WTC11 (cell line): ENCODE measurements at regions not wholly inside any gene's neighbourhood (a gene's known extent, or its start where the extent isn't known, plus 50 kb on each side); places are given as distances from the start of the nearest gene placed in this dataset.

Experiments
- ATAC-seq: fragments of 200-7000 bp; cut with Tn5 transposase; 2 replicates; pipeline ENCODE4 v1.10.0; 2021; ENCODE audit warnings: mild to moderate bottlenecking, moderate library complexity
- CTCF ChIA-PET: fragments of 300-600 bp; sonication (Branson Sonifier 250); formaldehyde crosslinking; loops from one replicate; lab custom pipeline; 2021; ENCODE audit warnings: antibody characterized with exemption; lab: Charles Lee
- POLR2A ChIA-PET: fragments of 350-600 bp; sonication (Branson Sonifier 250); formaldehyde crosslinking; loops from one replicate; lab custom pipeline; 2021; ENCODE audit warnings: antibody characterized with exemption; lab: Charles Lee
- DNase-seq: peaks from one replicate; pipeline ENCODE4 v3.0.0; 2021; ENCODE audit warnings: low spot score
- H3K27ac Mint-ChIP-seq: 2 replicates; pipeline ENCODE4 v1.8.0; 2021; ENCODE audit warnings: mixed read lengths
- H3K27me3 Mint-ChIP-seq: 2 replicates; pipeline ENCODE4 v1.8.0; 2021; ENCODE audit warnings: low read depth, mild to moderate bottlenecking, moderate library complexity, mixed read lengths
- H3K36me3 Mint-ChIP-seq: 2 replicates; pipeline ENCODE4 v1.8.0; 2021; ENCODE audit warnings: mixed read lengths
- H3K4me1 Mint-ChIP-seq: 2 replicates; pipeline ENCODE4 v1.8.0; 2022; ENCODE audit warnings: mixed read lengths
- H3K4me3 Mint-ChIP-seq: 2 replicates; pipeline ENCODE4 v1.8.0; 2021; ENCODE audit warnings: mild to moderate bottlenecking, moderate library complexity, mixed read lengths
- H3K9me3 Mint-ChIP-seq: 2 replicates; pipeline ENCODE4 v1.8.0; 2021; ENCODE audit warnings: mixed read lengths
- CREB1 ChIP-seq: sonication (generic); formaldehyde crosslinking; IDR thresholded peaks from 2 replicates; pipeline ENCODE4 v1.8.0; 2023; ENCODE audit warnings: mild to moderate bottlenecking, missing genetic modification reagents
- E2F1 ChIP-seq: sonication (generic); formaldehyde crosslinking; IDR thresholded peaks from 2 replicates; pipeline ENCODE4 v1.8.0; 2022; ENCODE audit warnings: mild to moderate bottlenecking, missing genetic modification reagents
- E2F5 ChIP-seq: sonication (generic); formaldehyde crosslinking; IDR thresholded peaks from 2 replicates; pipeline ENCODE4 v1.8.1; 2022; ENCODE audit warnings: mild to moderate bottlenecking, moderate library complexity, missing genetic modification reagents
- FOXP1 ChIP-seq: sonication (generic); formaldehyde crosslinking; IDR thresholded peaks from 2 replicates; pipeline ENCODE4 v1.8.0; 2022; ENCODE audit warnings: missing genetic modification reagents, mild to moderate bottlenecking, moderate library complexity, borderline replicate concordance
- GTF2I ChIP-seq: fragments of 250-450 bp; sonication (Bioruptor Pico); conservative IDR thresholded peaks from 2 replicates; pipeline ENCODE4 v1.4.0; 2021; ENCODE audit warnings: mild to moderate bottlenecking
- JUN ChIP-seq: sonication (generic); formaldehyde crosslinking; IDR thresholded peaks from 2 replicates; pipeline ENCODE4 v1.8.0; 2023; ENCODE audit warnings: mild to moderate bottlenecking, missing genetic modification reagents
- KAT7 ChIP-seq: sonication (generic); formaldehyde crosslinking; IDR thresholded peaks from 2 replicates; pipeline ENCODE4 v1.8.1; 2023; ENCODE audit warnings: missing genetic modification reagents, mild to moderate bottlenecking, borderline replicate concordance
- MAX ChIP-seq: sonication (generic); formaldehyde crosslinking; IDR thresholded peaks from 2 replicates; pipeline ENCODE4 v1.8.0; 2022; ENCODE audit warnings: mild to moderate bottlenecking, missing genetic modification reagents
- MYBL2 ChIP-seq: sonication (generic); formaldehyde crosslinking; IDR thresholded peaks from 2 replicates; pipeline ENCODE4 v1.8.1; 2023; ENCODE audit warnings: mild to moderate bottlenecking, moderate library complexity, missing genetic modification reagents
- NFATC4 ChIP-seq: fragments of 250-450 bp; sonication (Bioruptor Pico); IDR thresholded peaks from 2 replicates; pipeline ENCODE4 v1.9.0; 2021; ENCODE audit warnings: mild to moderate bottlenecking
- NFE2L1 ChIP-seq: sonication (generic); formaldehyde crosslinking; IDR thresholded peaks from 2 replicates; pipeline ENCODE4 v1.8.1; 2023; ENCODE audit warnings: missing genetic modification reagents
- NFYB ChIP-seq: sonication (generic); formaldehyde crosslinking; conservative IDR thresholded peaks from 2 replicates; pipeline ENCODE4 v1.8.0; 2022; ENCODE audit warnings: low read depth, missing genetic modification reagents
- NR2C2 ChIP-seq: sonication (generic); formaldehyde crosslinking; IDR thresholded peaks from 2 replicates; pipeline ENCODE4 v1.8.0; 2022; ENCODE audit warnings: mild to moderate bottlenecking, missing genetic modification reagents
- PRDM15 ChIP-seq: sonication (generic); formaldehyde crosslinking; IDR thresholded peaks from 2 replicates; pipeline ENCODE4 v1.8.0; 2022; ENCODE audit warnings: missing genetic modification reagents
- SMAD4 ChIP-seq: sonication (generic); formaldehyde crosslinking; IDR thresholded peaks from 2 replicates; pipeline ENCODE4 v1.8.0; 2022; ENCODE audit warnings: mild to moderate bottlenecking, missing genetic modification reagents
- SOX15 ChIP-seq: fragments of 250-450 bp; sonication (Bioruptor Pico); IDR thresholded peaks from 2 replicates; pipeline ENCODE4 v1.9.0; 2021; ENCODE audit warnings: mild to moderate bottlenecking
- SP1 ChIP-seq: sonication (generic); formaldehyde crosslinking; conservative IDR thresholded peaks from 2 replicates; pipeline ENCODE4 v1.8.1; 2022; ENCODE audit warnings: missing genetic modification reagents
- TEAD1 ChIP-seq: sonication (generic); formaldehyde crosslinking; IDR thresholded peaks from 2 replicates; pipeline ENCODE4 v1.8.0; 2022; ENCODE audit warnings: mild to moderate bottlenecking, missing genetic modification reagents
- ZBTB43 ChIP-seq: sonication (generic); formaldehyde crosslinking; IDR thresholded peaks from 2 replicates; pipeline ENCODE4 v1.8.1; 2023; ENCODE audit warnings: mild to moderate bottlenecking, missing genetic modification reagents
- ZMAT4 ChIP-seq: fragments of 250-450 bp; sonication (Bioruptor Pico); IDR thresholded peaks from 2 replicates; pipeline ENCODE4 v1.9.0; 2021; ENCODE audit warnings: mild to moderate bottlenecking
- ZNF219 ChIP-seq: sonication (generic); formaldehyde crosslinking; IDR thresholded peaks from 2 replicates; pipeline ENCODE4 v1.8.0; 2023; ENCODE audit warnings: missing genetic modification reagents, mild to moderate bottlenecking, borderline replicate concordance
- ZNF263 ChIP-seq: sonication (generic); formaldehyde crosslinking; IDR thresholded peaks from 2 replicates; pipeline ENCODE4 v1.8.1; 2022; ENCODE audit warnings: low read depth, mild to moderate bottlenecking, moderate library complexity, missing genetic modification reagents
- ZNF317 ChIP-seq: sonication (generic); formaldehyde crosslinking; IDR thresholded peaks from 2 replicates; pipeline ENCODE4 v1.8.1; 2023; ENCODE audit warnings: low read depth, mild to moderate bottlenecking, moderate library complexity, missing genetic modification reagents, borderline replicate concordance
- ZNF396 ChIP-seq: fragments of 250-450 bp; sonication (Bioruptor Pico); IDR thresholded peaks from 2 replicates; pipeline ENCODE4 v1.8.0; 2021; ENCODE audit warnings: mild to moderate bottlenecking, moderate library complexity, borderline replicate concordance

- H3K4me1 Mint-ChIP-seq: peaks cover 21% of the 10 kb centered on the region
- POLR2A ChIA-PET: no interaction called here
- H3K36me3 Mint-ChIP-seq: no peaks in the 10 kb centered on the region
- peaks cover 7% of the 10 kb centered on the region; the same call in 1 of the 2 replicates for H3K9me3 Mint-ChIP-seq
- H3K27me3 Mint-ChIP-seq: no peaks in the 10 kb centered on the region
- CTCF ChIA-PET: no interaction called here
- DNase-seq (no peak), ATAC-seq (no peak)
- H3K4me3 Mint-ChIP-seq: no peak overlapping the region
- no peak overlapping the region for H3K27ac Mint-ChIP-seq
- no peak for TF ChIP-seq NR2C2 (CRISPR knock-in tag)
- TF ChIP-seq NFATC4 (CRISPR knock-in tag): no peak
- no peak for TF ChIP-seq ZMAT4 (CRISPR knock-in tag)
- TF ChIP-seq ZNF263 (CRISPR knock-in tag): no peak
- TF ChIP-seq SOX15 (CRISPR knock-in tag): no peak
- TF ChIP-seq JUN (CRISPR knock-in tag): no peak
- no peak for TF ChIP-seq TEAD1 (CRISPR knock-in tag)
- TF ChIP-seq CREB1: no peak
- TF ChIP-seq PRDM15 (CRISPR knock-in tag): no peak
- TF ChIP-seq, all 79 proteins: peak for 0
Observed at GRCh38 chr18:62442391-62442790, 80.4 kb upstream of the ZCCHC2 start.

GRCh38 chr18:62445386-62445917 is 77.4 kb upstream of the ZCCHC2 start:
- ChIA-PET CTCF (interaction anchor here (1.3 kb wide), 1 partner anchor 12 kb away, joined by 5 read pairs; no protein-coding TSS in a partner anchor), POLR2A (no interaction called here)
- no peak overlapping the region for H3K27ac Mint-ChIP-seq

GRCh38 chr18:62446511-62446910 is 76.3 kb upstream of the ZCCHC2 start:
- Mint-ChIP-seq H3K36me3 (no peaks in the 10 kb centered on the region), H3K27ac (no peak overlapping the region), H3K27me3 (no peaks in the 10 kb centered on the region), H3K4me1 (peaks cover 28% of the 10 kb centered on the region), H3K4me3 (no peak overlapping the region), H3K9me3 (peaks cover 11% of the 10 kb centered on the region)
- no peak for ATAC-seq
- TF ChIP-seq E2F1 (no peak), MYBL2 (CRISPR knock-in tag) (no peak), MAX (no peak), ZNF317 (CRISPR knock-in tag) (no peak), TEAD1 (CRISPR knock-in tag) (no peak), NR2C2 (CRISPR knock-in tag) (no peak), NFE2L1 (CRISPR knock-in tag) (no peak), KAT7 (CRISPR knock-in tag) (no peak), NFYB (CRISPR knock-in tag) (no peak)
- ChIA-PET CTCF (no interaction called here), POLR2A (no interaction called here)
- no peak for DNase-seq

More at GRCh38 chr18:62445386-62445917, 77.4 kb upstream of the ZCCHC2 start:
- Mint-ChIP-seq H3K4me1 (peaks cover 22% of the 10 kb centered on the region), H3K9me3 (peaks cover 11% of the 10 kb centered on the region), H3K36me3 (no peaks in the 10 kb centered on the region), H3K27me3 (no peaks in the 10 kb centered on the region), H3K4me3 (no peak overlapping the region)
- ATAC-seq: no peak
- DNase-seq: no peak
- no peak for TF ChIP-seq E2F5
- TF ChIP-seq FOXP1 (CRISPR knock-in tag): no peak
- TF ChIP-seq ZBTB43 (CRISPR knock-in tag): no peak
- TF ChIP-seq SP1: no peak
- TF ChIP-seq GTF2I: no peak
- TF ChIP-seq ZNF396 (CRISPR knock-in tag): no peak
- TF ChIP-seq NFATC4 (CRISPR knock-in tag): no peak
- TF ChIP-seq SMAD4 (CRISPR knock-in tag): no peak
- no peak for TF ChIP-seq ZNF263 (CRISPR knock-in tag)
- no peak for TF ChIP-seq ZNF219 (CRISPR knock-in tag)
